Fibroblast of villous mesenchyme (primary cell): ENCODE measurements at regions not wholly inside any gene's neighbourhood (a gene's known extent, or its start where the extent isn't known, plus 50 kb on each side); places are given as distances from the start of the nearest gene placed in this dataset.

Experiments
- DNase-seq: peaks from one replicate; pipeline ENCODE4 v3.0.0-alpha.2; 2010; ENCODE audit warnings: low read depth
- H3K4me3 ChIP-seq: 2 replicates; pipeline ENCODE4 v1.5.1; 2011; ENCODE audit warnings: low read depth, mild to moderate bottlenecking, low read length
- TF ChIP-seq, protein P1 (sequence below): IDR thresholded peaks from 2 replicates; pipeline ENCODE4 v1.5.1; 2012; ENCODE audit warnings: low read depth, mild to moderate bottlenecking, low read length; ENCODE audit not compliant: insufficient read depth

DNA sequence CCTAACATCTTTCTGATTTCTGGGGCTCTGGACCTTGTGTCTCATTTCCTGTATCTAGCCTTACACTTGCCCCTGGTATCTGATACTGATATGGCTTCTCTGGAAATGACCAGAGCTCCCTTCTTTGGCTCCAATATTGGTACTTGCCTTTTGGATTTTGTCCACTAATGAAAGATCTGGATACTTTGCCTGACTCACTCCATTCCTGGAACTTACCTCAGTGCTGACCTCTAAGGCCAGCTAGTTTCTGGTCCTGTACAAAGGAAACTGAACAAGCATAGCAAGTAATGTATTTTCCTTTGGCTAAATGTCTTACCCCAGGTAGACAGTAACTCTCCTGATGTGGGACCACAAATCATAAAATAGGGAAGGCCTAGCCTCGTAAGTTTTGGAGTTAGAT lies 93.8 kb upstream of the SLC4A7 start:
- TF ChIP-seq, protein P1, sequence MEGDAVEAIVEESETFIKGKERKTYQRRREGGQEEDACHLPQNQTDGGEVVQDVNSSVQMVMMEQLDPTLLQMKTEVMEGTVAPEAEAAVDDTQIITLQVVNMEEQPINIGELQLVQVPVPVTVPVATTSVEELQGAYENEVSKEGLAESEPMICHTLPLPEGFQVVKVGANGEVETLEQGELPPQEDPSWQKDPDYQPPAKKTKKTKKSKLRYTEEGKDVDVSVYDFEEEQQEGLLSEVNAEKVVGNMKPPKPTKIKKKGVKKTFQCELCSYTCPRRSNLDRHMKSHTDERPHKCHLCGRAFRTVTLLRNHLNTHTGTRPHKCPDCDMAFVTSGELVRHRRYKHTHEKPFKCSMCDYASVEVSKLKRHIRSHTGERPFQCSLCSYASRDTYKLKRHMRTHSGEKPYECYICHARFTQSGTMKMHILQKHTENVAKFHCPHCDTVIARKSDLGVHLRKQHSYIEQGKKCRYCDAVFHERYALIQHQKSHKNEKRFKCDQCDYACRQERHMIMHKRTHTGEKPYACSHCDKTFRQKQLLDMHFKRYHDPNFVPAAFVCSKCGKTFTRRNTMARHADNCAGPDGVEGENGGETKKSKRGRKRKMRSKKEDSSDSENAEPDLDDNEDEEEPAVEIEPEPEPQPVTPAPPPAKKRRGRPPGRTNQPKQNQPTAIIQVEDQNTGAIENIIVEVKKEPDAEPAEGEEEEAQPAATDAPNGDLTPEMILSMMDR = no peak
- H3K4me3 ChIP-seq = no peak overlapping the region
- peak; percentile 10 for DNase-seq

DNA sequence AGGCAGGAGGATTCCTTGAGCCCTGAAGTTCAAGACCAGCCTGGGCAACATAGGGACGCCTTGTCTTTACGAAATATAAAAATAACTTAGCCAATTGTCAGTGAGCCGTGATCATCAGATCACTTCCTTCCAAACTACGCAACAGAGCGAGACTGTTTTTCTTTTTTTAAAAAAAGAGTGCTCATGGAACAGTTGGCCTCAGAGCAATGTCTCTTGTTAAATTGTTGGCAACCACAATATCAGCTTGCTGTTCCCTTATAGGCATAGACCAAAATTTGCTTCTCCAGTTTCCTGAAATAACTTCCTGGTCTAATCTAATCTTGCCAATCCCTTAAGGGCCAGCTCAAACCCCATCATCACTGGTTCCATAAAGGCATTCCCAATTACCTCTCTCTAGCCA lies 93.3 kb upstream of the SLC4A7 start:
- TF ChIP-seq, protein P1 = no peak
- H3K4me3 ChIP-seq = no peak overlapping the region
- no peak for DNase-seq

DNA sequence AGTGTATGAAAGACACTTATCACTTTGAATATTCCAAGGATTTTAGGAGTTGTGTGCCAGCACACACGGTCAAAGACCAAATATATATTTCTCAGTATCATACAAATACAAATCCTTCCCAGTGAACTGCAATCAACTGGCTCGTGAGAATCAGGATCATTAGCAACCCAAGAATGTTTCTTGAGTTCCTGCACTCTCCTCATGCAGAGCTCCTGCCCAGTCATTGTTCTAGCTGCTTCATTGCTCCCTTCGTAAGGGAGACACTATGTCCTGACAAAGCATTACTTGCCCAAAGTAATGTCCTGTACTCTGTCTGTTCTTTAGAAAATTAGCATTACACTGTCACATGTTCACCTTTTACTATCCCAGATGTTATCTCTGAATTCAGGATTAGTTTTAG lies 92.0 kb upstream of the SLC4A7 start:
- H3K4me3 ChIP-seq = no peak overlapping the region
- TF ChIP-seq, protein P1 = no peak
- no peak for DNase-seq

DNA sequence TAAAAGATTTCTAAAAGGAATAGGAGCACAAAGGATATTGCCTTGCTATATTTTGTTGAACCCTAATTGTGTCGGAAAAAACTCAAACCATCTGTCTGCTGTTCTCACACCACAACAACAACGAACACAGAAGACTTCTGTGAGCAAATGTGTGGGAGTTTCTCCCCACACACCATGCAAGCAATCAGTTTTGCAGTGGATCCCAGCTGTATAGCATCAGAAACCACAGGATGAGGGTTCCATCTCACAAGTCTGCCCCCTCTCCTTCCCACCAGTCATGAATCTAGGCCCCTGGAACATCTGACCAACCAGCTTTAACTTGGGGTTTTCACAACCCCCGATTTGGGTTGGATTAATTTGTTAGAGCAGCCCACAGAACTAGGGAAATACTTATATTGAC lies 91.3 kb upstream of the SLC4A7 start:
- H3K4me3 ChIP-seq = no peak overlapping the region
- DNase-seq = peak; percentile 27
- TF ChIP-seq, protein P1 = no peak

DNA sequence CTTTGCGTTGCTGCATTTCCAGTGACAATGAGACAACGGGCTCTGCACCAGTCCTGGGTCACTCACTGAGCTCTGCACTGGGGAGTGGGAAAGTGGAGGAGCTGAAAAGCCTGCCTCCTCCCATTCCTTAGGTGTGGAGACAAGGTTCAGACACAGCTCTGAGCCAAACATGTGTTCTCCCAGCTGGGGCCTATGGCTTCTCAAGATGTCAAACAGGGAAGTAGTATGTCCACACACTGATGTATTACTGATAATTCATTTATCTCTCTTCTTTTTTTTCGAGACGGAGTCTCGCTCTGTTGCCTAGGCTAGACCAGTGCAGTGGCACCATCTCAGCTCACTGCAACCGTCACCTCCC lies 90.2 kb upstream of the SLC4A7 start:
- TF ChIP-seq, protein P1 = no peak
- no peak for DNase-seq
- H3K4me3 ChIP-seq = no peak overlapping the region

DNA sequence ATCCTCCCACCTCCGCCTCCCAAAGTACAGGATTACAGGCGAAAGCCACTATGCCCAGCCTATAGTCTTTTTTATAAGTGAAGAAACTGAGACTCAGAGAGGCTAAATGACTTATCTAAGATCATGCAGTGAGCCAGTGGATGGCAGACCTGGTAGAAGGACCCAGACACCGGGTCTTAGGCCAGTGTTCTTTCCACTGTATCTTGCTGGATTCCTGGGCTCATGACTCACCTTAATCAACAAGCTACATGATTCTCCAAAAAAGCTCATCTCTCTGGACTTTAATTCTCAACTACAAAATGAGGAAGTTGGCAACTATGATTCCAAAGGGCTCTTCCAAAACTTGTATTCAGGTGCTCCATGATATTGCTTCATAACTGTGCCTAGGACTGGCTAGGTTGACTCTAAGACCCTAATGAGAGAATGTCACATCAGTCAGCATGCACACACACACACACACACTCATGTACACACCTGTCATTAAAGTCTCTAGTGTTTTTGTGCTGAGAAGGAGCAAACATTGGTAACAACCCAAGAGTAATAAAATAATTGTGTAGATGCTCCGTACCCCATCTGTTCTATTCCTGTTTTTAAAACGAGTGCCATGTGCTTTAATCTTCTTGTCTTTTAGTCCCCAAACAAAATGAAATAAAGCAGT lies 89.7 kb upstream of the SLC4A7 start:
- DNase-seq = no peak
- no peak overlapping the region for H3K4me3 ChIP-seq
- TF ChIP-seq, protein P1 = no peak

DNA sequence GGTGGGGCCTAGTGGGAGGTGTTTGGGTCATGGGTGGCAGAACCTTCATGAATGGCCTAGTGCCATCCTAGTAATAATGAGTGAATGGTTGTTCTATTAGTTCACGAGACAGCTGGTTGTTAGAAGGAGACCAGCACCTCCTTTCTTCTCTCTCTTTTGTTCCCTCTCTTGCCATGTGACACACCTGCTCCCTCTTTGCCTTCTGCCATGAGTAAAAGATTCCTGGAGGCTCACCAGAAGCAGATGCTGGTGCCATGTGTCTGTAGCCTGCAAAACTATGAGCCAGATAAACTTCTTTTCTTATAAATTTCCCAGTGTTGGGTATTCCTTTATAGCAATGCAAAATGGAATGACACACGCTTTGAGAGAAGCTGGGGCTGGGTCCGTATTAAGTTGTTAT lies 89.0 kb upstream of the SLC4A7 start:
- no peak for DNase-seq
- no peak overlapping the region for H3K4me3 ChIP-seq
- TF ChIP-seq, protein P1 = no peak
